ENCODE measurements at regions not wholly inside any gene's neighbourhood (a gene's known extent, or its start where the extent isn't known, plus 50 kb on each side); places are given as distances from the start of the nearest gene placed in this dataset.

GRCh38 chr13:63206461-63206860 lies 1790.8 kb upstream of the PCDH20 start:
- TF ChIP-seq, protein P1, sequence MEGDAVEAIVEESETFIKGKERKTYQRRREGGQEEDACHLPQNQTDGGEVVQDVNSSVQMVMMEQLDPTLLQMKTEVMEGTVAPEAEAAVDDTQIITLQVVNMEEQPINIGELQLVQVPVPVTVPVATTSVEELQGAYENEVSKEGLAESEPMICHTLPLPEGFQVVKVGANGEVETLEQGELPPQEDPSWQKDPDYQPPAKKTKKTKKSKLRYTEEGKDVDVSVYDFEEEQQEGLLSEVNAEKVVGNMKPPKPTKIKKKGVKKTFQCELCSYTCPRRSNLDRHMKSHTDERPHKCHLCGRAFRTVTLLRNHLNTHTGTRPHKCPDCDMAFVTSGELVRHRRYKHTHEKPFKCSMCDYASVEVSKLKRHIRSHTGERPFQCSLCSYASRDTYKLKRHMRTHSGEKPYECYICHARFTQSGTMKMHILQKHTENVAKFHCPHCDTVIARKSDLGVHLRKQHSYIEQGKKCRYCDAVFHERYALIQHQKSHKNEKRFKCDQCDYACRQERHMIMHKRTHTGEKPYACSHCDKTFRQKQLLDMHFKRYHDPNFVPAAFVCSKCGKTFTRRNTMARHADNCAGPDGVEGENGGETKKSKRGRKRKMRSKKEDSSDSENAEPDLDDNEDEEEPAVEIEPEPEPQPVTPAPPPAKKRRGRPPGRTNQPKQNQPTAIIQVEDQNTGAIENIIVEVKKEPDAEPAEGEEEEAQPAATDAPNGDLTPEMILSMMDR (IDR thresholded peaks at IDR 0.05): no peak
- TF ChIP-seq POLR2AphosphoS5 (IDR thresholded peaks at IDR 0.05) (no peak), POLR2A (IDR thresholded peaks at IDR 0.05) (no peak), EP300 (IDR thresholded peaks at IDR 0.05) (no peak)

All from suprapubic skin (tissue), 4 donors.